H54 (cell line): ENCODE measurements at regions not wholly inside any gene's neighbourhood (a gene's known extent, or its start where the extent isn't known, plus 50 kb on each side); places are given as distances from the start of the nearest gene placed in this dataset.

Experiments
- DNase-seq: peaks from one replicate; pipeline ENCODE4 v3.0.0; 2011; ENCODE audit warnings: low spot score, mixed read lengths; ENCODE audit not compliant: insufficient read length
- FAIRE-seq: peaks from 3 replicates; lab custom pipeline; 2011; peaks lifted over from hg19 to GRCh38; lab: Jason Lieb, UNC
- POLR2A ChIP-seq: IDR thresholded peaks from 2 replicates; pipeline ENCODE4 v1.6.1; 2011; ENCODE audit warnings: low read depth, mild to moderate bottlenecking, low read length

DNA sequence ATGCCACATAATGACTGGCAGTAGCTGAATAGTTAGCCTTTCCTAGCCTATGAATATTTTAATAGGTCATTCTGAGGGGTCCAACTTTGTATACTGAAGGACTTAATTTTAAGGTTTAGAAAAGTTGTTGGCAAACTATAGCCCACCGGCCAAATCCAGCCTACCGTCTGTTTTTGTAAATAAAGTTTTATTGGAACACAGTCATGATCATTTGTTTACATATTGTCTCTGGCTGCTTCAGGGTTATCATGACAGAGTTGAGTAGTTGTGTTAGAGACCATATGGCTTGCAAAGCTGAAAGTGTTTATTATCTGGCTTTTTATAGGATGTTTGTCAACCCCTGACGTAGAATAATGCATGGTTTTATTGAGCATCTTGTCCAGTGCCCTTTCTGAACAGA lies 73.4 kb downstream of the NTMT2 start:
- FAIRE-seq: no peak
- no peak for TF ChIP-seq POLR2A

GRCh38 chr1:170221031-170221430 lies 75.3 kb downstream of the NTMT2 start:
- no peak for FAIRE-seq
- DNase-seq: no peak

More for the DNA sequence above, 73.4 kb downstream of the NTMT2 start:
- DNase-seq: no peak

GRCh38 chr1:170221495-170221894 lies 75.7 kb downstream of the NTMT2 start:
- FAIRE-seq (no peak), DNase-seq (no peak)
- no peak for TF ChIP-seq POLR2A

More at GRCh38 chr1:170221031-170221430, 75.3 kb downstream of the NTMT2 start:
- no peak for TF ChIP-seq POLR2A

DNA sequence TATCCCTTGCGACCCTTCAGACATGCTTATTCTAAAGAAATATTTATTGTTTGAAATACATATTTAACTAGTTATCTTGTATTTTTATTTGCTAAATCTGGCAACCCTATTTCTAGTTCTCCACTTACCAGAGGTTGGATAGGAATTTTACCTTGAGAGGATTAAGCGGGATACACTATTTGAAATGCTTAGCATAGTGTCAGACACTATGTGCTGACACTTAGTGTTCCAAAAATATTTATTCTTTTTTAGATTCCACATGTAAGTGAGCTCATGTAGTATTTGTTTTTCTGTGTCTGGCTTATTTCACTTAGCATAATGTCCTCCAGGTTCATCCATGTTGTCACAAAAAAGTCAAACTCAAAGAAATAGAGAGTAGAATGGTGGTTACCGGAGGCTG lies 78.7 kb downstream of the NTMT2 start:
- no peak for TF ChIP-seq POLR2A
- no peak for DNase-seq
- no peak for FAIRE-seq

- no peak for TF ChIP-seq POLR2A
- DNase-seq (no peak), FAIRE-seq (no peak)
Measured at GRCh38 chr1:170225781-170226530, 80.2 kb downstream of the NTMT2 start.

- no peak for TF ChIP-seq POLR2A
- no peak for FAIRE-seq
- DNase-seq: no peak
Measured at GRCh38 chr1:170226767-170227166, 81.0 kb downstream of the NTMT2 start.

GRCh38 chr1:170230323-170230722 lies 84.6 kb downstream of the NTMT2 start:
- DNase-seq (no peak), FAIRE-seq (no peak)
- TF ChIP-seq POLR2A: no peak

DNA sequence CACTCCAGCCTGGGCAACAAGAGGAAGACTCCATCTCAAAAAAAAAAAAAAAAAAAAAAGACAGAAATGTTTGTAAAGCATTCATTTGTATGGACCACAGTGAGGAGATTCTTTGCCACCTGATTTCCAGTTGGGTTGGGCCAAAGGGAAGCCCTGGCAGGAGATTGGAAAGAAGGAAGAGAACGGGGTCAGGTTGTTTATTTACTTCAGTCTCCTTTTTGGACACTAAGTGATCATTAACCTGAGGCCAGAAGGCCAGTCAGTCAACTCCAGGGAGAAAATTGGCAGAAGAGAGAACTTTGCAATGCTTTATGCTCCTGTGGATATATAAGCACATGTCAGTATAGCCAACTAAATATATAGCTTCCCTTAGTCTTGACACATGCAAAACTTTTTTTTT lies 85.9 kb downstream of the NTMT2 start:
- no peak for TF ChIP-seq POLR2A
- FAIRE-seq (no peak), DNase-seq (no peak)

- FAIRE-seq (no peak), DNase-seq (no peak)
- TF ChIP-seq POLR2A: no peak
Measured at GRCh38 chr1:170238704-170239391, 93.1 kb downstream of the NTMT2 start.

- DNase-seq: no peak
- TF ChIP-seq POLR2A: no peak
- FAIRE-seq: peak; percentile 11
Measured at GRCh38 chr1:170239445-170239844, 93.7 kb downstream of the NTMT2 start.

- FAIRE-seq: no peak
- TF ChIP-seq POLR2A: no peak
- DNase-seq: no peak
Measured at GRCh38 chr1:170240409-170240808, 94.7 kb downstream of the NTMT2 start.

DNA sequence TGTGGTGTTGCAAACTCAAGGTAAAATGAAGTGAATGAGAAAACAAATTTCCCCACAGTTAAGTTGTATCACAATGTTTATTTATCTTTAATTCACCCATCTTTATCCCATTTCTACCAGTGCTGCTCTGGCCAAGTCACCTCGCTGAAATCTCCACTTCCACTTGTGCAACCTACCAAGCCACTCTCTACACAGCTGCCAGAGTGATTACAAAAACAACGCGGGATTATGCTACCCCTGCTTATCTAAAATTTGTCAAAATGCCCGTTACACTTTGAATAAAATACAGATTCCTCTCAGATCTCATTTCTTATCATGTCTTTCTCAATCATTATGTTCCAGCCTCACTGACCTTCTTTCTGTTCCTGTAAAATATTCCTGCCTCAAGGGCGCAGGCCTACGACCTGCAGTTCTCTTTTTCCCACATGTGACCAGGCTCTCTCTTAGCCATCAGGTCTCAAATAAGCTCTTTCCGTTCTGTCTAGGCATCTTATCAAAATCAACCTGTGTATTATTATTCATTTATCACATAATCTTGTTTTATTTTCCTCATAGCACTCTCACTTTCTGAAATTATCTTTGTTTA lies 95.6 kb downstream of the NTMT2 start:
- TF ChIP-seq POLR2A: no peak
- FAIRE-seq: no peak
- no peak for DNase-seq

DNA sequence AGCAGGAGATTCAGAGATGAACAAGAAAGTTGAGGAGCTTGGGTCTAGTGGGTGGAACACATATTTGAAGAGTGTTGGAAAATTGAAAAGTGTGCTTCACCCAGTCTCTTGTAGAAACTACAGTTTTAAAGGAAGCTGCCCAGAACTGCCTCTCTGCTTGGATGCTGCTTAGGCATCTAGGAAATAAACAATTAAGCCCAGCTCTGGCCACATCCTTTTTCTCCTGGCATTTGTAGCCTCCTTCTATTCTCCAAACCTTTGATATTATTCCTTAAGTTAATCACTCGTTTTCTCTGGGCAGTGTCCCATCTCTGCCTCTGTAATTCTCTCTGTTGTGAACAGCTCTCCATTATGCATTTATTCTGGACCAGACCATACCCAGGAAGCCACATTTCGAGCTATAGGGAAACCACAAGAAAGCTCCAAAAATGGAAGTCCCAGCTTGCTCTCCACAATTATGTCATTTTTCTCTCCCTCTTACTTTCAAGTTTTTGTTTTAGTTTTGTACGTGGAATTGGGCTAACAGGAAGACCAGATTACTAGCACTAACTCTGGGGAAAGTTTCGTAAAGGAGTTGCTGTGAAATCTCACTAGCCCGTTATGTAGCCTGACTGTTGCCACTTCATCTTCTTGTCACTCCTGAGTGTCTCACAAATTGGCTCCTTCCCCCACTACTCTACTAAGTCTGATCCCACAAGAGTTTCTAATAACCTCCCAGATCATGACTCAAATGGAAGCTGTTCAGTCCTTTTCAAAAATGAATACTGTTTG lies 102.2 kb downstream of the NTMT2 start:
- FAIRE-seq: no peak
- no peak for TF ChIP-seq POLR2A
- DNase-seq: no peak

GRCh38 chr1:170250531-170251276 lies 104.9 kb downstream of the NTMT2 start:
- no peak for DNase-seq
- no peak for TF ChIP-seq POLR2A
- no peak for FAIRE-seq
